ENCODE measurements at regions not wholly inside any gene's neighbourhood (a gene's known extent, or its start where the extent isn't known, plus 50 kb on each side); places are given as distances from the start of the nearest gene placed in this dataset.

DNA sequence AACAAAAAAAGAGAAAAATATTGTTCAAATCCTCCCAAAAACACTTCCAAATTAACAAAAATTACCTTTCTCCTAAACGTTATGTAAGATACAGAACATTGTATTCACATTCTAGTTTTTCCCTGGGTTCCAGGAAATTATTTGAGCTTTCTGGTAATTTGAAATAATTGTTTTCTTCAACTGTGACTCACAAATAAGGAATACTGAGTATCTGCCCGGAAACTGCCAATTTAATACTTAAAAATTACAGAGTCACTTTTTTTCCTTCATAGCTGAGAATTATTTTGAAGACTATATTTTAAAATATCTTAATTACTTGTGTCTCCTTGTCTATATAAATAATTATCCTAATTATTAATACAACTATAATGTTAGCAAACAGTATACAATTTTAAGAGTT, 709.0 kb upstream of the ARGLU1 start:
- CTCF ChIA-PET = interaction anchor here (0.6 kb wide), 1 partner anchor 15 kb away, joined by 5 read pairs; no protein-coding TSS in a partner anchor

GRCh38 chr13:107275945-107276614, 708.1 kb upstream of the ARGLU1 start:
- POLR2A ChIA-PET (ENCODE audit: unreplicated experiment) = no interaction called here

More for the DNA sequence above, 709.0 kb upstream of the ARGLU1 start:
- Histone ChIP-seq H3K36me3 (ENCODE audit: low read depth, low read length) (no peaks in the 10 kb centered on the region), H4K20me1 (ENCODE audit: low read length) (no peaks in the 10 kb centered on the region), H3K4me2 (ENCODE audit: low read length) (no peak overlapping the region), H3K27ac (ENCODE audit: low read length) (no peak overlapping the region), H3K9me2 (replicated peaks; ENCODE audit: low read length) (no peaks in the 10 kb centered on the region), H3K4me1 (ENCODE audit: insufficient read depth, low read length) (no peaks in the 10 kb centered on the region), H3K79me2 (ENCODE audit: low read length) (no peaks in the 10 kb centered on the region), H3K9ac (ENCODE audit: low read length) (no peak overlapping the region), H3K9me3 (ENCODE audit: low read length) (no peaks in the 10 kb centered on the region), H3F3A (ENCODE audit: low read length, unreplicated experiment) (no peaks in the 10 kb centered on the region), H3K27me3 (ENCODE audit: low read length) (no peaks in the 10 kb centered on the region), H3K4me3 (ENCODE audit: low read length) (no peak overlapping the region), H2AFZ (ENCODE audit: low read length) (no peak overlapping the region)
- no TSS peak for BruUV-seq (replicated peaks)
- DNase-seq = no peak
- no peak for ATAC-seq
- POLR2A ChIA-PET (ENCODE audit: unreplicated experiment) = no interaction called here
- TF ChIP-seq EZH2 (IDR thresholded peaks at IDR 0.05; ENCODE audit: low read length, unreplicated experiment) = no peak
- intact Hi-C loops (cut with micrococcal nuclease) = no loop called here

DNA sequence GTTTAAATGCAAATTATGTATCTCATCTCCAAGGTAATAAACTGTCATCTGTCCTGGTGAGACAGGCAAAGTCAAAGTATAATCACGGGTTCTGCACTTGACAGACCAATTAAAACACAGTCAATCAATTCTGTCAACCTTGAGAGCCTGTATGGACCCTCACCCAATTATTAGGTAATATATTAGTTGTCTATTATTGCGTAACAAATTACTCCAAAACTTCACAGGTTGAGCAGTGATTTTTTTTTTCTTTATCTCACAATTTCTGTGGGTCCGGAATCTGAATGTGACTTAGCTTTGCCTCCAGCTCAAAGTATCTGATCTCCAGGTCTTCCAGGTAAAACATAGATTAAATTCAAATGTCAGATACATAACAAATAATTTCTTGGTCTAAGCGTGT, 707.4 kb upstream of the ARGLU1 start:
- Histone ChIP-seq H3K27ac (ENCODE audit: low read length) (no peak overlapping the region), H4K20me1 (ENCODE audit: low read length) (no peaks in the 10 kb centered on the region), H3K4me3 (ENCODE audit: low read length) (no peak overlapping the region), H3K4me2 (ENCODE audit: low read length) (no peak overlapping the region), H3K4me1 (ENCODE audit: insufficient read depth, low read length) (no peaks in the 10 kb centered on the region), H3K9me2 (replicated peaks; ENCODE audit: low read length) (no peaks in the 10 kb centered on the region), H3F3A (ENCODE audit: low read length, unreplicated experiment) (no peaks in the 10 kb centered on the region), H3K9ac (ENCODE audit: low read length) (no peak overlapping the region), H3K27me3 (ENCODE audit: low read length) (no peaks in the 10 kb centered on the region), H3K9me3 (ENCODE audit: low read length) (no peaks in the 10 kb centered on the region), H3K36me3 (ENCODE audit: low read depth, low read length) (no peaks in the 10 kb centered on the region), H2AFZ (ENCODE audit: low read length) (no peak overlapping the region), H3K79me2 (ENCODE audit: low read length) (no peaks in the 10 kb centered on the region)
- DNase-seq (no peak), ATAC-seq (no peak)
- ChIA-PET CTCF (no interaction called here), POLR2A (ENCODE audit: unreplicated experiment) (no interaction called here)
- TF ChIP-seq EZH2phosphoT487 (IDR thresholded peaks at IDR 0.05; ENCODE audit: borderline replicate concordance, low read length) (no peak), EZH2 (IDR thresholded peaks at IDR 0.05; ENCODE audit: low read length, unreplicated experiment) (no peak), CTCF (conservative IDR thresholded peaks at IDR 0.05; ENCODE audit: low read depth, low read length) (no peak)
- intact Hi-C loops (cut with micrococcal nuclease) = no loop called here
- no TSS peak for BruUV-seq (replicated peaks)

More at GRCh38 chr13:107275945-107276614, 708.1 kb upstream of the ARGLU1 start:
- Histone ChIP-seq H3K9ac (ENCODE audit: low read length) (no peak overlapping the region), H3F3A (ENCODE audit: low read length, unreplicated experiment) (no peaks in the 10 kb centered on the region), H3K79me2 (ENCODE audit: low read length) (no peaks in the 10 kb centered on the region), H3K27ac (ENCODE audit: low read length) (no peak overlapping the region), H3K4me2 (ENCODE audit: low read length) (no peak overlapping the region), H3K36me3 (ENCODE audit: low read depth, low read length) (no peaks in the 10 kb centered on the region), H3K4me1 (ENCODE audit: insufficient read depth, low read length) (no peaks in the 10 kb centered on the region), H4K20me1 (ENCODE audit: low read length) (no peaks in the 10 kb centered on the region), H3K9me2 (replicated peaks; ENCODE audit: low read length) (no peaks in the 10 kb centered on the region), H2AFZ (ENCODE audit: low read length) (no peak overlapping the region), H3K27me3 (ENCODE audit: low read length) (no peaks in the 10 kb centered on the region), H3K4me3 (ENCODE audit: low read length) (no peak overlapping the region), H3K9me3 (ENCODE audit: low read length) (no peaks in the 10 kb centered on the region)
- BruUV-seq (replicated peaks) = no TSS peak
- DNase-seq (no peak), ATAC-seq (no peak)
- intact Hi-C loops (cut with micrococcal nuclease) = no loop called here
- CTCF ChIA-PET = interaction anchor here (0.6 kb wide), 1 partner anchor 16 kb away, joined by 5 read pairs; no protein-coding TSS in a partner anchor
- TF ChIP-seq EZH2 (IDR thresholded peaks at IDR 0.05; ENCODE audit: low read length, unreplicated experiment) (no peak), CTCF (conservative IDR thresholded peaks at IDR 0.05; ENCODE audit: low read depth, low read length) (no peak), EZH2phosphoT487 (IDR thresholded peaks at IDR 0.05; ENCODE audit: borderline replicate concordance, low read length) (no peak)

All from PC-3 (cell line).